Loucy (cell line): ENCODE measurements at regions not wholly inside any gene's neighbourhood (a gene's known extent, or its start where the extent isn't known, plus 50 kb on each side); places are given as distances from the start of the nearest gene placed in this dataset.
"Not testable (repeated sequence)": the region's sequence is repeated elsewhere in the genome, so short reads cannot be mapped to it uniquely, and the experiment has no call there.

ENCODE experiments used
- H2AFZ ChIP-seq: fragments of 200-600 bp; sonication (generic); 2 replicates; pipeline ENCODE4 v1.6.0; 2016; ENCODE audit warnings: antibody characterized with exemption, mild to moderate bottlenecking, low read length, moderate library complexity
- H3F3A ChIP-seq: fragments of 200-600 bp; 2 replicates; pipeline ENCODE4 v1.6.0; 2016; ENCODE audit warnings: antibody characterized with exemption, low read depth, mild to moderate bottlenecking
- H3K27me3 ChIP-seq: fragments of 200-600 bp; sonication (generic); 2 replicates; pipeline ENCODE4 v1.6.1; 2014; ENCODE audit warnings: low read length, mild to moderate bottlenecking; ENCODE audit not compliant: insufficient read depth, poor library complexity, severe bottlenecking
- H3K36me3 ChIP-seq: fragments of 200-600 bp; sonication (generic); 2 replicates; pipeline ENCODE4 v1.6.1; 2016; ENCODE audit warnings: low read length; ENCODE audit not compliant: insufficient read depth
- H3K4me1 ChIP-seq: fragments of 200-600 bp; sonication (generic); 2 replicates; pipeline ENCODE4 v1.5.1; 2014; ENCODE audit warnings: low read length, mild to moderate bottlenecking; ENCODE audit not compliant: insufficient read depth, poor library complexity, severe bottlenecking
- H3K4me2 ChIP-seq: fragments of 200-600 bp; sonication (generic); 2 replicates; pipeline ENCODE4 v1.6.0; 2014; ENCODE audit warnings: antibody characterized with exemption, low read length, low read depth, mild to moderate bottlenecking; ENCODE audit not compliant: poor library complexity, severe bottlenecking
- H3K4me3 ChIP-seq: fragments of 200-600 bp; sonication (generic); 2 replicates; pipeline ENCODE4 v1.5.1; 2014; ENCODE audit warnings: low read length, mild to moderate bottlenecking, mixed read lengths; ENCODE audit not compliant: poor library complexity, severe bottlenecking
- H3K79me2 ChIP-seq: fragments of 200-600 bp; sonication (generic); 2 replicates; pipeline ENCODE4 v1.6.1; 2014; ENCODE audit warnings: low read length; ENCODE audit not compliant: insufficient read depth
- H3K9ac ChIP-seq: fragments of 200-600 bp; sonication (generic); 2 replicates; pipeline ENCODE4 v1.6.0; 2014; ENCODE audit warnings: mild to moderate bottlenecking, low read depth, low read length, moderate library complexity; ENCODE audit not compliant: poor library complexity, severe bottlenecking
- H3K9me2 ChIP-seq: fragments of 200-600 bp; sonication (generic); replicated peaks from 2 replicates; pipeline ENCODE4 v1.6.1; 2016; ENCODE audit warnings: low read depth, low read length, mixed read lengths
- H3K9me3 ChIP-seq: fragments of 200-600 bp; sonication (generic); 2 replicates; pipeline ENCODE4 v1.6.1; 2014; ENCODE audit warnings: mild to moderate bottlenecking, antibody characterized with exemption, low read length, low read depth; ENCODE audit not compliant: insufficient read depth
- H4K20me1 ChIP-seq: fragments of 200-600 bp; sonication (generic); 2 replicates; pipeline ENCODE4 v1.6.0; 2014; ENCODE audit warnings: antibody characterized with exemption, low read length, mild to moderate bottlenecking; ENCODE audit not compliant: insufficient read depth, poor library complexity, severe bottlenecking
- CTCF ChIP-seq: fragments of 200-600 bp; sonication (generic); conservative IDR thresholded peaks from 2 replicates; pipeline ENCODE4 v1.5.1; 2014; ENCODE audit warnings: mild to moderate bottlenecking, antibody characterized with exemption, low read length
- EZH2phosphoT487 ChIP-seq: fragments of 200-600 bp; IDR thresholded peaks from 2 replicates; pipeline ENCODE4 v1.6.1; 2018; ENCODE audit warnings: antibody characterized with exemption, mild to moderate bottlenecking, moderate library complexity, borderline replicate concordance

GRCh38 chr9:11194246-11194645, 581.4 kb upstream of the PTPRD start:
- H3K4me3 ChIP-seq = no peak overlapping the region
- TF ChIP-seq CTCF (no peak), EZH2phosphoT487 (no peak)
- H3K9me3 ChIP-seq = no peaks in the 10 kb centered on the region
- H3K36me3 ChIP-seq = no peaks in the 10 kb centered on the region
- H3K9ac ChIP-seq = no peak overlapping the region
- H3K9me2 ChIP-seq = no peaks in the 10 kb centered on the region
- no peak overlapping the region for H2AFZ ChIP-seq
- no peaks in the 10 kb centered on the region for H3K4me1 ChIP-seq
- H3F3A ChIP-seq = no peaks in the 10 kb centered on the region
- H3K4me2 ChIP-seq = no peak overlapping the region
- H4K20me1 ChIP-seq = no peaks in the 10 kb centered on the region
- H3K79me2 ChIP-seq = no peaks in the 10 kb centered on the region
- H3K27me3 ChIP-seq = no peaks in the 10 kb centered on the region

GRCh38 chr9:11196840-11197365, 584.1 kb upstream of the PTPRD start:
- H3K4me1 ChIP-seq, H2AFZ ChIP-seq, H3K36me3 ChIP-seq, H3K9ac ChIP-seq, H3K79me2 ChIP-seq, H3K9me3 ChIP-seq, H4K20me1 ChIP-seq, H3F3A ChIP-seq, H3K4me3 ChIP-seq, H3K4me2 ChIP-seq, H3K27me3 ChIP-seq, H3K9me2 ChIP-seq: not testable (repeated sequence)

- no peaks in the 10 kb centered on the region for H3K9me3 ChIP-seq
- no peaks in the 10 kb centered on the region for H3K27me3 ChIP-seq
- no peaks in the 10 kb centered on the region for H3K9me2 ChIP-seq
- no peaks in the 10 kb centered on the region for H3K36me3 ChIP-seq
- no peak overlapping the region for H3K4me3 ChIP-seq
- H2AFZ ChIP-seq = no peak overlapping the region
- no peaks in the 10 kb centered on the region for H4K20me1 ChIP-seq
- H3K79me2 ChIP-seq = no peaks in the 10 kb centered on the region
- no peak for TF ChIP-seq EZH2phosphoT487
- no peak for TF ChIP-seq CTCF
- H3K4me1 ChIP-seq = no peaks in the 10 kb centered on the region
- no peak overlapping the region for H3K4me2 ChIP-seq
- H3K9ac ChIP-seq = no peak overlapping the region
- no peaks in the 10 kb centered on the region for H3F3A ChIP-seq
Measured at GRCh38 chr9:11199335-11199734, 586.5 kb upstream of the PTPRD start.

GRCh38 chr9:11204521-11204920, 591.7 kb upstream of the PTPRD start:
- H3K9ac ChIP-seq = no peak overlapping the region

More at GRCh38 chr9:11204521-11204920, 591.7 kb upstream of the PTPRD start:
- TF ChIP-seq EZH2phosphoT487 (no peak), CTCF (no peak)
- Histone ChIP-seq H3K27me3 (no peaks in the 10 kb centered on the region), H3K4me3 (no peak overlapping the region), H4K20me1 (no peaks in the 10 kb centered on the region), H3K36me3 (no peaks in the 10 kb centered on the region), H3K9me3 (no peaks in the 10 kb centered on the region), H3K79me2 (no peaks in the 10 kb centered on the region), H3K4me1 (no peaks in the 10 kb centered on the region), H3K9me2 (no peaks in the 10 kb centered on the region), H3F3A (no peaks in the 10 kb centered on the region), H2AFZ (no peak overlapping the region), H3K4me2 (no peak overlapping the region)
